ENCODE measurements at regions not wholly inside any gene's neighbourhood (a gene's known extent, or its start where the extent isn't known, plus 50 kb on each side); places are given as distances from the start of the nearest gene placed in this dataset.

GRCh38 chr3:180183346-180183745 lies 146.6 kb upstream of the PEX5L start:
- no peak for DNase-seq (ENCODE audit: low spot score)
- intact Hi-C loops (cut with DNase I) = no loop called here

- intact Hi-C loops (cut with DNase I) = no loop called here
Measured at GRCh38 chr3:180184816-180185215, 148.1 kb upstream of the PEX5L start.

GRCh38 chr3:180185650-180186049 lies 148.9 kb upstream of the PEX5L start:
- DNase-seq (ENCODE audit: low spot score) = no peak
- intact Hi-C loops (cut with DNase I) = no loop called here

More at GRCh38 chr3:180184816-180185215, 148.1 kb upstream of the PEX5L start:
- no peak for DNase-seq (ENCODE audit: low spot score)

GRCh38 chr3:180188512-180189309 lies 152.0 kb upstream of the PEX5L start:
- intact Hi-C loops (cut with DNase I) = no loop called here
- DNase-seq (ENCODE audit: low spot score) = no peak

GRCh38 chr3:180189310-180189648 lies 152.5 kb upstream of the PEX5L start:
- DNase-seq (ENCODE audit: low spot score) = no peak
- intact Hi-C loops (cut with DNase I) = no loop called here

- intact Hi-C loops (cut with DNase I) = no loop called here
- no peak for DNase-seq (ENCODE audit: low spot score)
Measured at GRCh38 chr3:180196658-180197057, 159.9 kb upstream of the PEX5L start.

- intact Hi-C loops (cut with DNase I) = no loop called here
- no peak for DNase-seq (ENCODE audit: low spot score)
Measured at GRCh38 chr3:180199417-180199995, 162.8 kb upstream of the PEX5L start.

GRCh38 chr3:180215866-180216265 lies 179.1 kb upstream of the PEX5L start:
- intact Hi-C loops (cut with DNase I) = no loop called here
- no peak for DNase-seq (ENCODE audit: low spot score)

- intact Hi-C loops (cut with DNase I) = no loop called here
- no peak for DNase-seq (ENCODE audit: low spot score)
Measured at GRCh38 chr3:180223268-180223667, 186.5 kb upstream of the PEX5L start.

GRCh38 chr3:180229113-180229512 lies 192.4 kb upstream of the PEX5L start:
- intact Hi-C loops (cut with DNase I) = no loop called here
- DNase-seq (ENCODE audit: low spot score) = no peak

GRCh38 chr3:180239939-180240338 lies 203.2 kb upstream of the PEX5L start:
- no peak for DNase-seq (ENCODE audit: low spot score)
- intact Hi-C loops (cut with DNase I) = no loop called here

- DNase-seq (ENCODE audit: low spot score) = no peak
- intact Hi-C loops (cut with DNase I) = no loop called here
Measured at GRCh38 chr3:180246688-180247195, 210.0 kb upstream of the PEX5L start.

- intact Hi-C loops (cut with DNase I) = no loop called here
- DNase-seq (ENCODE audit: low spot score) = no peak
Measured at GRCh38 chr3:180250172-180250571, 213.4 kb upstream of the PEX5L start.

- DNase-seq (ENCODE audit: low spot score) = no peak
- intact Hi-C loops (cut with DNase I) = no loop called here
Measured at GRCh38 chr3:180252683-180253082, 215.9 kb upstream of the PEX5L start.

GRCh38 chr3:180253283-180253682 lies 216.5 kb upstream of the PEX5L start:
- intact Hi-C loops (cut with DNase I) = no loop called here
- no peak for DNase-seq (ENCODE audit: low spot score)

GRCh38 chr3:180264479-180264878 lies 227.7 kb upstream of the PEX5L start:
- intact Hi-C loops (cut with DNase I) = no loop called here
- no peak for DNase-seq (ENCODE audit: low spot score)

GRCh38 chr3:180265551-180265950 lies 228.8 kb upstream of the PEX5L start:
- DNase-seq (ENCODE audit: low spot score) = no peak
- intact Hi-C loops (cut with DNase I) = no loop called here

GRCh38 chr3:180267202-180267843 lies 230.6 kb upstream of the PEX5L start:
- no peak for DNase-seq (ENCODE audit: low spot score)
- intact Hi-C loops (cut with DNase I) = no loop called here

GRCh38 chr3:180274536-180274935 lies 237.8 kb upstream of the PEX5L start:
- intact Hi-C loops (cut with DNase I) = no loop called here
- no peak for DNase-seq (ENCODE audit: low spot score)

- intact Hi-C loops (cut with DNase I) = no loop called here
Measured at GRCh38 chr3:180275176-180275575, 238.4 kb upstream of the PEX5L start.

GRCh38 chr3:180277041-180277440 lies 240.3 kb upstream of the PEX5L start:
- intact Hi-C loops (cut with DNase I) = no loop called here

More at GRCh38 chr3:180275176-180275575, 238.4 kb upstream of the PEX5L start:
- DNase-seq (ENCODE audit: low spot score) = no peak

More at GRCh38 chr3:180277041-180277440, 240.3 kb upstream of the PEX5L start:
- DNase-seq (ENCODE audit: low spot score) = no peak
